ENCODE measurements at regions not wholly inside any gene's neighbourhood (a gene's known extent, or its start where the extent isn't known, plus 50 kb on each side); places are given as distances from the start of the nearest gene placed in this dataset.

GRCh38 chr14:65961004-65961403 is 525.2 kb upstream of the CCDC196 start:
- TF ChIP-seq CTCF (IDR thresholded peaks at IDR 0.05) (no peak), POLR2A (IDR thresholded peaks at IDR 0.05) (no peak)

Data from uterus (tissue), 2 donors.